LNCaP clone FGC (cell line): ENCODE measurements at regions not wholly inside any gene's neighbourhood (a gene's known extent, or its start where the extent isn't known, plus 50 kb on each side); places are given as distances from the start of the nearest gene placed in this dataset.

Experiments
- DNase-seq: peaks from one replicate; pipeline ENCODE4 v3.0.0-alpha.2; 2011; ENCODE audit warnings: low read depth
- H3K4me3 ChIP-seq: 2 replicates; pipeline ENCODE4 v1.5.1; 2011; ENCODE audit warnings: mild to moderate bottlenecking, low read depth, low read length, control low read depth
- TF ChIP-seq, protein P1 (sequence below): IDR thresholded peaks from 2 replicates; pipeline ENCODE4 v1.5.1; 2012; ENCODE audit warnings: mild to moderate bottlenecking; ENCODE audit not compliant: control insufficient read depth, insufficient read depth; ENCODE audit errors: extremely low read depth

DNA sequence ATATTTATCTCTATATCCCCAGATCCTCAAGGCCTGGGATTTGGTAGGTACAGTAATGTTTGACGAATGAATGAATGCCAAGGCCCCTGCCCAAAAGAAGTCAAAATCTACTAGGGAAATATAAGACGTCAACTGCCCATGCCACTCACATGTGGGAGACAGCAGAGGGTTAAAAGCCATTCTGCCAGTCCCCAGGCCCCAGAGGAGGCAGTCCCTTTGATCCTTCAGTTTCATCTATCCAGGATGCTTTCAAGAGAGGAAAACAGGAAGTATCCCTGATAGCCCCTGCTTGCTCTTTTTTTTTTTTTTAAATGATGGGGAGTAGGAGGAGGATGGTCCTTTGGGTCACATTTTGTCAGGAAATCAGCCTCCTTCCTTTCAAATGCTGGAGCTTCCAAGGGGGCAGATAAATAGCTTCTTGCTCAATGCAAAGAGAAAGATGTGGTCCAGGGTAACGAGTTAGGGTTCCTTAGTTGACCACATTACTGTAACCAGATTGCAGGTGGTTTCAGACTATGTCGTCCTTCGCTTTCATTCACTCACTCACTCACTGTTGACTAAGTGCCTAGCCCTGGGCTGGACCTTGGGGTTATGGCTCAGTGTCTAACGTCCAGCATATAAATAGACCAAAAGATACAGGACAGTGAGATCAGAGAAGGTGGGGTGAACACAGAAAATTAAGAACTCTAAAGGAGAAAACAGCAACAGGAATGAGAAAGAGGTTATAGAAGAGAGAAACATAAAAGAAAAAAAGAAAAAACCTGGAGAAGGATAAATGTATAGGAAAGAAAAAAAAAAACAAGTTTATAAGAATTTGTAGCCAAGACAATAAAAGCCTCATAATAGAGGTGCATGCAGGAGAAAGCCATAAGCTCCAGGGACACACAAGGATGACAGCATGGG is 64.6 kb upstream of the PIM1 start:
- TF ChIP-seq, protein P1, sequence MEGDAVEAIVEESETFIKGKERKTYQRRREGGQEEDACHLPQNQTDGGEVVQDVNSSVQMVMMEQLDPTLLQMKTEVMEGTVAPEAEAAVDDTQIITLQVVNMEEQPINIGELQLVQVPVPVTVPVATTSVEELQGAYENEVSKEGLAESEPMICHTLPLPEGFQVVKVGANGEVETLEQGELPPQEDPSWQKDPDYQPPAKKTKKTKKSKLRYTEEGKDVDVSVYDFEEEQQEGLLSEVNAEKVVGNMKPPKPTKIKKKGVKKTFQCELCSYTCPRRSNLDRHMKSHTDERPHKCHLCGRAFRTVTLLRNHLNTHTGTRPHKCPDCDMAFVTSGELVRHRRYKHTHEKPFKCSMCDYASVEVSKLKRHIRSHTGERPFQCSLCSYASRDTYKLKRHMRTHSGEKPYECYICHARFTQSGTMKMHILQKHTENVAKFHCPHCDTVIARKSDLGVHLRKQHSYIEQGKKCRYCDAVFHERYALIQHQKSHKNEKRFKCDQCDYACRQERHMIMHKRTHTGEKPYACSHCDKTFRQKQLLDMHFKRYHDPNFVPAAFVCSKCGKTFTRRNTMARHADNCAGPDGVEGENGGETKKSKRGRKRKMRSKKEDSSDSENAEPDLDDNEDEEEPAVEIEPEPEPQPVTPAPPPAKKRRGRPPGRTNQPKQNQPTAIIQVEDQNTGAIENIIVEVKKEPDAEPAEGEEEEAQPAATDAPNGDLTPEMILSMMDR, result no peak
- no peak overlapping the region for H3K4me3 ChIP-seq

DNA sequence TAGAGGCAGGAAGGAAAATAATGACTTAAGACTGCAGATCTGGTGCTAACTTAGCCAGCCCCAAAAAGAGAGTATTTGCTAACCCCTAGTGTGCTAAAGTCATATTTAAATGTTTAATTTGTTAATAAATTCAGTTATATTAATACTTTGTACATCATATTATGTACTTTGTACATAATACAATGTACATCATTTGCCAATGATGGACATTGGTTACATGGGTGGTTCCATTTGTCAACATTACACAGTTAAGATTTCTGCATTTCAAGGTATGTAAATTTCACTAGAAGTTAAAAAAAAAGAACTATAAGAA is 63.9 kb upstream of the PIM1 start:
- no peak for DNase-seq
- TF ChIP-seq, protein P1, result no peak

More for the DNA sequence above, 64.6 kb upstream of the PIM1 start:
- no peak for DNase-seq

DNA sequence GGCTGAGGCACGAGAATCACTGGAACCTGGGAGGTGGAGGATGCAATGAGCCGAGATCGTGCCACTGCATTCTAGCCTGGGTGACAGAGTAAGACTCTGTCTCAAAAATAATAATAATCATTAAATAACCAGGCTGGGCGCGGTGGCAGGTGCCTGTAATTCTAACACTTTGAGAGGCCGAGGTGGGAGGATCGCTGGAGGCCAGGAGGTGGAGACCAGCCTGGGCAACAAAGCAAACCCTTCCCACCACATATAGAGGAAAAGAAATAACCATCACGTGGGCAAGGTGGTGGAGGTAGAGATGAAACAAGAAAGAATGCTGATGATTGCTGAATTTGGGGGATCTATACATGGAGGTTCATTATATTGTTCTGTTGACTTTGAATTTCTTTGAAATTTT is 63.4 kb upstream of the PIM1 start:
- TF ChIP-seq, protein P1, result no peak
- no peak for DNase-seq

More for the DNA sequence above, 63.9 kb upstream of the PIM1 start:
- H3K4me3 ChIP-seq, result no peak overlapping the region

DNA sequence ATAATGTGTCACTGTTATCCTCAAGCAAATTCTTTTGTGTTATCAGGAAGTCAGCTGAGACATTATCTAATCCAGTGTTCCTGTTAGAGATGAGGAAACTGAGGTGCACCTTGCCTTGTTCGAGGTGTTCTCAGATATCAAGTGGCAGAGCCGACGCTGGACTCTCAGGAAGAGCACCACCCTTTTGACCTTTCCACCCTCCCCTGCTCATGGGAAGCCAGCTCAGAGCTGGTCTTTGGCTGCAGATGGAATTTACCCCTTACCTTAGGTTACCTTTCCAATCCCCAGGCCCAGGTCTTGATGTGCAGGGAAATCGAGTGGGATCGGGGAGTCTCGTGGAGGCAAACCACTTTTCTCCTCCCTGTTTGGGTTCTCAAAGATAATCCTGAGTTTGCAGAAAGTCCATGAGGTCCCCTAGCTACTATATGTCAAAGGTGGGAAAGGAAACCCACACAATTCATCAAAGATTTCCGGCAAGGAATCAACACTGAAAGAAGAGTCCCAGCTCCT is 62.9 kb upstream of the PIM1 start:
- no peak for DNase-seq
- H3K4me3 ChIP-seq, result no peak overlapping the region
- TF ChIP-seq, protein P1, result no peak

More for the DNA sequence above, 63.4 kb upstream of the PIM1 start:
- no peak overlapping the region for H3K4me3 ChIP-seq

DNA sequence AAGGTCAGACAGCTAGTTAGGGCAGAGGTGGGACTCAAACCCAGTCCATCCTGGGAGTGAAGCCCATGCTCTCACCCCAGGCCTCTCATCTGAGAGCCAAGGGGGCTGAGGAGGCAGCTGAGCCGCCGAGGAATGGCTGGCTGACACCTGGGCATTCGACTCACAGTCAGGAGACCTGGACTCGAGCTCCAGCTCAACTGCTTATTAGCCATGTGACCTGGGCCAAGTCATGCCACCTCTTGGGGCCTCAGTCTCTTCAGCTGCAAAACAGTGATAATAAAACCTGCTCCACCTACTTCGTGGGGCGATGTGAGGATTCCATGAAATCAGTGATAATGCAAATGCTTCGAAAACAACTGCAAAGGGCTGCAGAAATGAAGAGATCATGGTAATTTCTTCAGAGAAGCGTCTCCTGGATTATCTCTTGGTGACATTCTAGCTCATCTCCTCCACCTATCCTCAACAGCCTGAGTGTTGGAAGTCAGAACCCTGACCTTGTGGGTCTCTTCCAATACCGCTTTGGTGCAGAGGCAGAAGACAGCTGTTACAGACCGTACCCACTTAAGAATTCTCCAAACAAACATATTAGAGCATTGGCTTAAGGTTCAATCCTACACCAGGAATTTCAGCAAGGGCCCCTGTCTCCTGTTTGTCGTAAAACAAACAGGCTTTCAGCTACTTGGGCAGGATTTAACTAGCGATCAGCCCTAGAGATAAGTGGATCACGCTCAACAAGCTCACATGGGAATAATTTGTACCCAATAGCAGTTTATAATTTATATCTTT is 60.0 kb upstream of the PIM1 start:
- DNase-seq, result peak; percentile 67
- H3K4me3 ChIP-seq, result no peak overlapping the region
- TF ChIP-seq, protein P1, result no peak

DNA sequence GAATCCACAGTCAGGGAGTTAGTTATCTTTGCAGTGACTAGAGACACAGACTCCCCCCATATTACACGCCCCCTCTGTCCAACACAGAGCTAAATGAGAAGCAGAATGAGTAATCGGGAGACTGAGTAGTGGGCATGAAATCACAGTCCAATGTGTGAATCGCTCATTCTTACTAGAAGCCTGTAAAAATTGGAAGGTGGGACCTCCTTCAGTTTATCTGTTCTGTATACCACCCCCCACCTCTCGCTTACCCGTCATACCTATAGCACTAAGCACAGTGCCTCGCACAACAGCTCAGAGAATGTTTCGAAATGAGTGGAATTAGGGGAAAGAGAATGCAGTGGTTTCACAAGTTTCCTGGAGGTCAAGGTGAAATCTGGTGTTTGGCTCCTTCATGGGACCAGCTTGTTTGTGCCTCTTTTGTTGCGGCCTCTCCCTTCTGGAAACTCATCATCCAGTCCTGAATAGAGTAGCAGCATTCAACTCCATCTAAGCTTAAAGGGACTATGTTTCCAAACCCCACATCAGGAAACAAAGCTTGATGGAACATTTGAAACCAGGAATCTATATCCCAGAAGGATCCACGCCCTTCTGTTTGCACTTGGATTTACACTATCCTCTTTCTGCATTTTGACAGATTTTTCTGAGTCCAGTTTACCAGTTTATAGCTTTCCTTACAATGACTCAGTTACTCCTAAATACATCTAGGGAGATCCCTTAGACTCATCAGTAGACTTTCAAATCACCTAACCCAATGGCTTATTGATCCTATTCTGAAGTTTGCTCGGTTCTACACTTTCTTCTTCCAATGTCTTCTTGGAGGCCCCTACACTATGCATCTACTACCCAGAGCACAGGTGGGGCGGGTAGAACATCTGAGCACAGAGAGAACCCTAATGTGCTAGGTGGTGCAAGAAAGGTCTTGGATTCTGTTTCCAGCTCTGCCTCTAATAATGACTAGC is 59.2 kb upstream of the PIM1 start:
- no peak overlapping the region for H3K4me3 ChIP-seq

More for the DNA sequence above, 59.2 kb upstream of the PIM1 start:
- DNase-seq, result no peak
- TF ChIP-seq, protein P1, result no peak
